HUES64 (cell line): ENCODE measurements at regions not wholly inside any gene's neighbourhood (a gene's known extent, or its start where the extent isn't known, plus 50 kb on each side); places are given as distances from the start of the nearest gene placed in this dataset.

Source experiments
- H3K27ac ChIP-seq: 2 replicates; pipeline ENCODE4 v1.7.0; 2013; ENCODE audit warnings: low read depth, low read length, inconsistent platforms
- H3K27me3 ChIP-seq: 2 replicates; pipeline ENCODE4 v1.6.1; 2013; ENCODE audit warnings: mild to moderate bottlenecking, low read length; ENCODE audit not compliant: insufficient read depth
- H3K36me3 ChIP-seq: 2 replicates; pipeline ENCODE4 v1.6.1; 2013; ENCODE audit warnings: mild to moderate bottlenecking, low read length; ENCODE audit not compliant: insufficient read depth
- H3K4me1 ChIP-seq: 2 replicates; pipeline ENCODE4 v1.6.1; 2013; ENCODE audit warnings: mild to moderate bottlenecking, low read length, moderate library complexity; ENCODE audit not compliant: insufficient read depth
- H3K4me3 ChIP-seq: 2 replicates; pipeline ENCODE4 v1.5.1; 2013; ENCODE audit warnings: mild to moderate bottlenecking, low read length, moderate library complexity
- H3K9ac ChIP-seq: 2 replicates; pipeline ENCODE4 v1.6.1; 2013; ENCODE audit warnings: mild to moderate bottlenecking, low read depth, low read length
- H3K9me3 ChIP-seq: 2 replicates; pipeline ENCODE4 v1.6.1; 2013; ENCODE audit warnings: low read depth, low read length; ENCODE audit not compliant: insufficient read depth
- WGBS: fragments of 150-250, 120-280 bp; methylation state at CpG from one replicate; pipeline ENCODE4 v1.1.7; 2013; ENCODE audit warnings: missing lambda C conversion rate; 5-methylcytosine and 5-hydroxymethylcytosine counted together

GRCh38 chr9:107906074-107906473, 416.5 kb upstream of the KLF4 start:
- Histone ChIP-seq H3K4me3 (no peak overlapping the region), H3K4me1 (no peaks in the 10 kb centered on the region), H3K9ac (no peak overlapping the region), H3K27me3 (no peaks in the 10 kb centered on the region), H3K9me3 (no peaks in the 10 kb centered on the region), H3K36me3 (no peaks in the 10 kb centered on the region), H3K27ac (no peak overlapping the region)
- no CpG with 5 or more reads among the region's 1 CpG for WGBS

DNA sequence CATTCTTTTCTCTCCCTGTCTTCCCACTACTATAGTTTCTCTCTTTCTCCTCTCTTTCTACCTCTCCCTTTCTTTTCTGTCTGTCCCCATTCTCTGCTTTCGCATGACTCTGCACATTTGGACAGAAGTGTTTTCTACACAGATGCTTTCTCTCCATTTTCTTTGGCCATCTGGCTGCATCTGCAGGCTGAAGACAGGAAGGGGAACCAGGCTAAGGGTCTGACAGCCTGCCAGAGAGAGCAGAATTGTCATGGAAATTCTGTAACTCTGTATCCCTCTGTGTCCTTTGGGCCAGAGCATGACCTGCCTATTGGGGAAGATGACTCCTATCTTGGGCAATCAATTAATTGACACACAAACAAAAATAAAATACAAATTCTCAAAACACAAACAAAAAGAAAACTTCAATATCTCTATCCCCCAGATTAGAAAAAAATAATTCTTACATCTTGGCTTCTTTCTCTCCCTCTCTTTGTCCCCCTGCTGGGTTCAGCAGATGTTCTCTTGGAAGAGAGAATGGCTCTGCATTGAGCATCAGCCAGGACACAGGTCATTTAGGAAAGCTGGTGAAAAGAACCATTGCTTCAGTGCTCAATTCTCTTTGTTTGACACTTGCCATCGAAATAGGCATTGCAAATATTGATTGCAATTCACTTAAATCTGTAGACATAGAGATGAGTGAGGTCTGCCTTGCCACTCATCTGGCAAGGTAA, 415.9 kb upstream of the KLF4 start:
- no peak overlapping the region for H3K27ac ChIP-seq
- no peaks in the 10 kb centered on the region for H3K4me1 ChIP-seq
- no peaks in the 10 kb centered on the region for H3K27me3 ChIP-seq
- H3K36me3 ChIP-seq: no peaks in the 10 kb centered on the region
- H3K9ac ChIP-seq: no peak overlapping the region
- H3K4me3 ChIP-seq: no peak overlapping the region
- WGBS: 91% methylated on average over 2 of the region's 2 CpGs
- no peaks in the 10 kb centered on the region for H3K9me3 ChIP-seq

GRCh38 chr9:107899961-107900330, 410.4 kb upstream of the KLF4 start:
- Histone ChIP-seq H3K4me3 (no peak overlapping the region), H3K9ac (no peak overlapping the region), H3K4me1 (no peaks in the 10 kb centered on the region), H3K27me3 (no peaks in the 10 kb centered on the region), H3K36me3 (no peaks in the 10 kb centered on the region), H3K27ac (no peak overlapping the region), H3K9me3 (no peaks in the 10 kb centered on the region)
- 95% methylated on average over 1 of the region's 1 CpG for WGBS

GRCh38 chr9:107898761-107899160, 409.2 kb upstream of the KLF4 start:
- no peaks in the 10 kb centered on the region for H3K36me3 ChIP-seq
- WGBS: 92% methylated on average over 2 of the region's 2 CpGs
- H3K27me3 ChIP-seq: no peaks in the 10 kb centered on the region
- no peak overlapping the region for H3K27ac ChIP-seq
- no peaks in the 10 kb centered on the region for H3K4me1 ChIP-seq
- H3K9ac ChIP-seq: no peak overlapping the region
- no peaks in the 10 kb centered on the region for H3K9me3 ChIP-seq
- H3K4me3 ChIP-seq: no peak overlapping the region

GRCh38 chr9:107896544-107896943, 407.0 kb upstream of the KLF4 start:
- no peak overlapping the region for H3K27ac ChIP-seq
- H3K4me1 ChIP-seq: no peaks in the 10 kb centered on the region
- no peak overlapping the region for H3K9ac ChIP-seq
- 80% methylated on average over 1 of the region's 1 CpG for WGBS
- no peaks in the 10 kb centered on the region for H3K36me3 ChIP-seq
- H3K27me3 ChIP-seq: no peaks in the 10 kb centered on the region
- H3K4me3 ChIP-seq: no peak overlapping the region
- no peaks in the 10 kb centered on the region for H3K9me3 ChIP-seq

DNA sequence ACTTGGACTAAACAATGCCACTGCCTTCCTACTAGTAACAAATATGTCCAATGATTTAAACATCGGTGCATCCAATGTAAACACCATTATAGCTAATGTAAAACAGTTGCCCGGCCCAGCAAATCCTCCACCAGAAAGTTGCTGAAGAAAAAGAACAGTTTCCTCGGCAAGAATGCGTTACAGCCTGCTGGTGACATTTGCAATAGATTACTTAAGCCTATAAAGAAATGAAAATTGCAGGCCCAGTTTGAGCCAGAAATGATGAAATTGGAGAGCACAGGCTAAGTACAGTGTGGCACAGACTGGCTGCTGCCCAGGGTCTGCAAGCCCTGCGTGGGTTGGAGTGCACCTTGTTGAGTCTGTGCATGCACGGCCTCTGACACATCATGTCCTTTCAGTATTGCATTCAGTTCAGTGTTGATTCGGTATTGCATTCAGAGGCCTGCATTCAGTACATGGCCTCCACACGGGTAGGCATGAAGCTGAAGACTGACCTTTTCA, 406.0 kb upstream of the KLF4 start:
- Histone ChIP-seq H3K27ac (no peak overlapping the region), H3K4me3 (no peak overlapping the region), H3K9me3 (no peaks in the 10 kb centered on the region), H3K36me3 (no peaks in the 10 kb centered on the region), H3K9ac (no peak overlapping the region), H3K27me3 (no peaks in the 10 kb centered on the region), H3K4me1 (no peaks in the 10 kb centered on the region)
- 85% methylated on average over 8 of the region's 8 CpGs for WGBS

DNA sequence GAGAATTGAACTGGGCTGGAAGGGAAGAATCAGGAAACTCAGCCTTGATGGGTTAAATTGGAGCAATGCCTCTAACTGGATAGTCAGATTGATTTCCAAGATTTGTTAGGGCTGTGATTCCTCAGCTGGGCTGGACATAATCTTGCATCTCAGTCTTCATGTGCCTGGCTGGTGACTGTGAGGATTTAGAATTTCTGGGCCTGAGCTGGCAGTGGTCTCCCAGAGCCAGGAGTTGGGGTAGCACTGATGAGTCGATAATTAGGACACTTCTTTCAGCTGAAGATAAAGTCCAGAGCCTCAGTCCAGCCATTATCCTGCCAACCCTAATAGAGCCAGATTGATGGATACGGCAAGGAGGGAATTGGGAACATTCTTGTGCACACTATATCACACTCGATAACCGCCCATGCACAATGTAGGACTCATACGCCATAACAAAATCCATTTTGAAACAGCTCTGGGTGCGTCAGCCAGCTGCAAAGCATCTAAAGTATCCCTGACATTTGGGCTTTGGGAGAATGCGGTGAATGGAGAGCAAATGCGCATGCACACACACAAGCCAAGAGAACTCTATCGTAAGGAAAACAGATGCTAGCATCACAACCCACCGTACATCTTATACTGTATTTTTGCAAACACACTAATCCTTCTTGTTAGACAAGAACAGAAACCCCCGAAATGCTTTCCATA, 405.1 kb upstream of the KLF4 start:
- no peaks in the 10 kb centered on the region for H3K9me3 ChIP-seq
- H3K9ac ChIP-seq: no peak overlapping the region
- H3K36me3 ChIP-seq: no peaks in the 10 kb centered on the region
- H3K4me3 ChIP-seq: no peak overlapping the region
- H3K4me1 ChIP-seq: no peaks in the 10 kb centered on the region
- H3K27me3 ChIP-seq: no peaks in the 10 kb centered on the region
- WGBS: 95% methylated on average over 11 of the region's 11 CpGs
- no peak overlapping the region for H3K27ac ChIP-seq

- H3K4me3 ChIP-seq: no peak overlapping the region
- 97% methylated on average over 3 of the region's 3 CpGs for WGBS
- H3K36me3 ChIP-seq: no peaks in the 10 kb centered on the region
- no peaks in the 10 kb centered on the region for H3K4me1 ChIP-seq
- no peaks in the 10 kb centered on the region for H3K9me3 ChIP-seq
- no peak overlapping the region for H3K27ac ChIP-seq
- no peaks in the 10 kb centered on the region for H3K27me3 ChIP-seq
- no peak overlapping the region for H3K9ac ChIP-seq
These were observed 401.4 kb upstream of the KLF4 start for GRCh38 chr9:107890921-107891465.

DNA sequence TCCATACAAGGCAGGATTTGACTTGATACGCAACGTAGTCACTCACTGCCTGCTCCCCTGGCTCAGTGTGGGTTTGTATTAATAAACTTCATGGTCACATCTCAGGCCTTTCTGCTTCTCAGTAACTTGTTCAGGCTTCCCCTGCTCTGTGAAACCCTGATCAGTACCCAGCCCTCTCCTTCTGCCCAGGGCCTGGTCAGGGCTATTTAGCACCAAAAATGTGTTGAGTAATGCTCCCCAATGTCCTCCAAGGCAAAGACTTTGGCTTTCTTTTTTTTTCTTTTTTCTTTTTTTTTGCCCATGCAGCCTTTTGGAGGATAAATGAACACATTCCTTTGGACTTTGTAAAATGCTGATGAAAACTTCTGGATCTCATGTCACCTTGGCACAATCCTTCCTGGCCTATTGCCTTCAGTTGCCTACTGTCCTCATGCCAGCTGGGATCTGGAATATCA, 399.2 kb upstream of the KLF4 start:
- no peak overlapping the region for H3K27ac ChIP-seq
- no peak overlapping the region for H3K9ac ChIP-seq
- H3K9me3 ChIP-seq: no peaks in the 10 kb centered on the region
- WGBS: 96% methylated on average over 2 of the region's 2 CpGs
- no peaks in the 10 kb centered on the region for H3K36me3 ChIP-seq
- H3K4me3 ChIP-seq: no peak overlapping the region
- H3K4me1 ChIP-seq: no peaks in the 10 kb centered on the region
- no peaks in the 10 kb centered on the region for H3K27me3 ChIP-seq

- Histone ChIP-seq H3K27ac (no peak overlapping the region), H3K4me3 (no peak overlapping the region), H3K27me3 (no peaks in the 10 kb centered on the region), H3K36me3 (no peaks in the 10 kb centered on the region), H3K4me1 (no peaks in the 10 kb centered on the region), H3K9ac (no peak overlapping the region), H3K9me3 (no peaks in the 10 kb centered on the region)
These were observed 397.3 kb upstream of the KLF4 start for GRCh38 chr9:107886826-107887225.

- Histone ChIP-seq H3K9ac (no peak overlapping the region), H3K36me3 (no peaks in the 10 kb centered on the region), H3K4me3 (no peak overlapping the region), H3K27ac (no peak overlapping the region), H3K27me3 (no peaks in the 10 kb centered on the region), H3K9me3 (no peaks in the 10 kb centered on the region), H3K4me1 (no peaks in the 10 kb centered on the region)
- WGBS: 92% methylated on average over 4 of the region's 4 CpGs
These were observed 394.0 kb upstream of the KLF4 start for GRCh38 chr9:107883496-107884124.
